ENCODE measurements at regions not wholly inside any gene's neighbourhood (a gene's known extent, or its start where the extent isn't known, plus 50 kb on each side); places are given as distances from the start of the nearest gene placed in this dataset.

- peaks cover 5 to 18% (median 16%) of the 10 kb centered on the region in 4 experiments; a peak in 5 of 7 replicates for H3K4me1 ChIP-seq (replicated peaks in 1 of 4; ENCODE audit: control insufficient read depth in 3 of 4, insufficient read depth in 4 of 4, low read length in 3 of 4)
- H3K23me2 ChIP-seq (ENCODE audit: low read depth, low read length): no peaks in the 10 kb centered on the region
- peak overlapping the region; percentile 8 for H2BK120ac ChIP-seq (replicated peaks; ENCODE audit: low read depth, low read length)
- no peaks in the 10 kb centered on the region for H3K79me1 ChIP-seq (ENCODE audit: low read depth, low read length)
- H3K23ac ChIP-seq (ENCODE audit: insufficient read length): no peak overlapping the region
- H2BK15ac ChIP-seq (ENCODE audit: low read length): no peak overlapping the region
- no peak overlapping the region for H3K9ac ChIP-seq (replicated peaks in 1 of 4; ENCODE audit: extremely low read depth in 1 of 4, low read depth in 3 of 4, low read length in 3 of 4)
- POLR2A ChIA-PET (ENCODE audit: partially characterized antibody): no interaction called here
- H3K4me3 ChIP-seq (ENCODE audit: extremely low read depth in 1 of 4, insufficient read depth in 2 of 4, low read depth in 3 of 4, low read length in 4 of 4): no peak overlapping the region
- no peak overlapping the region for H4K5ac ChIP-seq (ENCODE audit: insufficient read length, low read depth, low read length)
- H3K79me2 ChIP-seq (ENCODE audit: control insufficient read depth in 1 of 2, insufficient read depth in 2 of 2, low read length in 2 of 2): no peaks in the 10 kb centered on the region
- no peak overlapping the region for H3K18ac ChIP-seq (ENCODE audit: extremely low read depth, low read length)
- CTCF ChIA-PET (ENCODE audit: partially characterized antibody): interaction anchor here (1.2 kb wide), 1 partner anchor 12 kb away, joined by 3 read pairs; no protein-coding TSS in a partner anchor
- no peak overlapping the region for H2AFZ ChIP-seq (ENCODE audit: low read length)
- FAIRE-seq (no peak), DNase-seq (ENCODE audit: low read depth in 1 of 2, low spot score in 2 of 2) (no peak)
- no peak overlapping the region for H3K56ac ChIP-seq (replicated peaks; ENCODE audit: insufficient read length, low read depth, low read length)
- TF ChIP-seq ASH2L (IDR thresholded peaks at IDR 0.05; ENCODE audit: low read length) (no peak), TBP (IDR thresholded peaks at IDR 0.05; ENCODE audit: low read depth, low read length) (no peak), CREB1 (IDR thresholded peaks at IDR 0.05) (no peak)
- H3K27ac ChIP-seq (ENCODE audit: low read depth, low read length): no peak overlapping the region
- no peak overlapping the region for H2BK5ac ChIP-seq (ENCODE audit: low read depth, low read length)
- H3K14ac ChIP-seq (ENCODE audit: insufficient read length): no peak overlapping the region
- H4K91ac ChIP-seq (replicated peaks; ENCODE audit: insufficient read length, low read length): peak overlapping the region; percentile 67
- peaks cover 0 to 5% (median under 1%) of the 10 kb centered on the region in 4 experiments; a peak in 2 of 8 replicates for H3K36me3 ChIP-seq (ENCODE audit: control insufficient read depth in 2 of 4, insufficient read depth in 4 of 4, low read length in 3 of 4)
- WGBS, 2 experiments (ENCODE audit: extremely low coverage in 1 of 2, insufficient coverage in 1 of 2, insufficient read length in 1 of 2, insufficient replicate concordance in 2 of 2, low coverage in 1 of 2, low lambda C conversion rate in 2 of 2, missing lambda C conversion rate in 1 of 2): 87% methylated on average over 5 of the region's 5 CpGs; no CpG with 5 or more reads in 1 of the 2 experiments
- H4K20me1 ChIP-seq (replicated peaks in 1 of 2; ENCODE audit: control insufficient read depth in 1 of 2, insufficient read depth in 2 of 2, low read length in 2 of 2): no peaks in the 10 kb centered on the region
- no peak overlapping the region for H2BK20ac ChIP-seq (ENCODE audit: low read length)
- 0 out of 4 replicates have a peak, but pooled peaks cover 0 to 2% of the 10 kb centered on the region in 2 experiments for H3K9me3 ChIP-seq (ENCODE audit: insufficient read depth in 2 of 2, low read depth in 1 of 2, low read length in 1 of 2)
- H3K27me3 ChIP-seq (replicated peaks in 1 of 4; ENCODE audit: control insufficient read depth in 3 of 4, extremely low read depth in 1 of 4, insufficient read depth in 3 of 4, low read length in 3 of 4): no peaks in the 10 kb centered on the region
- no peak overlapping the region for H4K8ac ChIP-seq (ENCODE audit: extremely low read depth, insufficient read depth, low read length)
- H2AK5ac ChIP-seq (ENCODE audit: low read depth, low read length): no peak overlapping the region
- peak overlapping the region; percentile 93 for H2BK12ac ChIP-seq (ENCODE audit: low read depth, low read length)
- no peak overlapping the region for H3K4me2 ChIP-seq (ENCODE audit: insufficient read depth in 1 of 2, low read depth in 2 of 2, low read length in 2 of 2)
- no peak overlapping the region for H3K4ac ChIP-seq (replicated peaks; ENCODE audit: insufficient read length, low read depth, low read length)
Measured at GRCh38 chr10:16192337-16192736, 244.5 kb upstream of the PTER start.
